ENCODE measurements at regions not wholly inside any gene's neighbourhood (a gene's known extent, or its start where the extent isn't known, plus 50 kb on each side); places are given as distances from the start of the nearest gene placed in this dataset.

- no peak for DNase-seq (ENCODE audit: low read depth, low spot score)
- no peak overlapping the region for H3K4me3 ChIP-seq (ENCODE audit: low read depth, low read length)
- in situ Hi-C loops (cut with HindIII; ENCODE audit: low sequenced_read_pairs): no loop called here
- TF ChIP-seq CTCF (IDR thresholded peaks at IDR 0.05; ENCODE audit: low read depth, low read length): no peak
Observed at GRCh38 chr12:73514672-73515071, 1023.0 kb upstream of the ATXN7L3B start.

- in situ Hi-C loops (cut with HindIII; ENCODE audit: low sequenced_read_pairs): no loop called here
- H3K4me3 ChIP-seq (ENCODE audit: low read depth, low read length): no peak overlapping the region
- no peak for DNase-seq (ENCODE audit: low read depth, low spot score)
- TF ChIP-seq CTCF (IDR thresholded peaks at IDR 0.05; ENCODE audit: low read depth, low read length): no peak
Observed at GRCh38 chr12:73517859-73518258, 1019.8 kb upstream of the ATXN7L3B start.

GRCh38 chr12:73529231-73529630 lies 1008.4 kb upstream of the ATXN7L3B start:
- DNase-seq (ENCODE audit: low read depth, low spot score): no peak
- in situ Hi-C loops (cut with HindIII; ENCODE audit: low sequenced_read_pairs): no loop called here
- no peak overlapping the region for H3K4me3 ChIP-seq (ENCODE audit: low read depth, low read length)
- no peak for TF ChIP-seq CTCF (IDR thresholded peaks at IDR 0.05; ENCODE audit: low read depth, low read length)

- no peak overlapping the region for H3K4me3 ChIP-seq (ENCODE audit: low read depth, low read length)
- no peak for TF ChIP-seq CTCF (IDR thresholded peaks at IDR 0.05; ENCODE audit: low read depth, low read length)
- DNase-seq (ENCODE audit: low read depth, low spot score): no peak
- in situ Hi-C loops (cut with HindIII; ENCODE audit: low sequenced_read_pairs): no loop called here
Observed at GRCh38 chr12:73529954-73530353, 1007.7 kb upstream of the ATXN7L3B start.

- TF ChIP-seq CTCF (IDR thresholded peaks at IDR 0.05; ENCODE audit: low read depth, low read length): no peak
- in situ Hi-C loops (cut with HindIII; ENCODE audit: low sequenced_read_pairs): no loop called here
- H3K4me3 ChIP-seq (ENCODE audit: low read depth, low read length): no peak overlapping the region
- no peak for DNase-seq (ENCODE audit: low read depth, low spot score)
Observed at GRCh38 chr12:73531752-73532151, 1005.9 kb upstream of the ATXN7L3B start.

GRCh38 chr12:73547421-73547820 lies 990.2 kb upstream of the ATXN7L3B start:
- in situ Hi-C loops (cut with HindIII; ENCODE audit: low sequenced_read_pairs): no loop called here
- DNase-seq (ENCODE audit: low read depth, low spot score): no peak
- no peak for TF ChIP-seq CTCF (IDR thresholded peaks at IDR 0.05; ENCODE audit: low read depth, low read length)
- no peak overlapping the region for H3K4me3 ChIP-seq (ENCODE audit: low read depth, low read length)

GRCh38 chr12:73585136-73585535 lies 952.5 kb upstream of the ATXN7L3B start:
- in situ Hi-C loops (cut with HindIII; ENCODE audit: low sequenced_read_pairs): no loop called here
- no peak overlapping the region for H3K4me3 ChIP-seq (ENCODE audit: low read depth, low read length)

More at GRCh38 chr12:73585136-73585535, 952.5 kb upstream of the ATXN7L3B start:
- no peak for TF ChIP-seq CTCF (IDR thresholded peaks at IDR 0.05; ENCODE audit: low read depth, low read length)
- no peak for DNase-seq (ENCODE audit: low read depth, low spot score)
